NCI-H526 (cell line): ENCODE measurements at regions not wholly inside any gene's neighbourhood (a gene's known extent, or its start where the extent isn't known, plus 50 kb on each side); places are given as distances from the start of the nearest gene placed in this dataset.
"Not testable (repeated sequence)": the region's sequence is repeated elsewhere in the genome, so short reads cannot be mapped to it uniquely, and the experiment has no call there.

Source experiments
- DNase-seq, 2 experiments: peaks; one replicate each; lab custom pipeline; 2025; lab: John Stamatoyannopoulos, UW

DNA sequence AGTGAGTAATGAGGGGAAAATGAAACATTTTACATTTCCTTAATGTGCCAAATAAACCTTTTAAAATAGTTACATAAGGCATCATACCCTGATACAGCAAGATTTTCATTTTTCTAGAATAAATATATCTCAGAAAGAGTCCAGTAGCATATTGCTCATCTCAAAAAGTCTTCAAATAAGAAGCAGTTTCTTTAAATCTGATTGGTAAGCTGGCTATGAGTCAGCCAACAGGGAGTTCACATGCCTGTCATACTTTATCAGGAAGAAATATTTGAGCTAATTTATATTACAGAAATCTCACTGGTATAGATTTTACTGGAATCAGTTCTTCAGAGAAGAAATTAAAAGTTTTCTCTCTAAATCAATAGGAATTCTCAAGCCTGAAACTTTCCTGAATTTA lies 258.1 kb downstream of the C11orf87 start:
- DNase-seq = no peak

DNA sequence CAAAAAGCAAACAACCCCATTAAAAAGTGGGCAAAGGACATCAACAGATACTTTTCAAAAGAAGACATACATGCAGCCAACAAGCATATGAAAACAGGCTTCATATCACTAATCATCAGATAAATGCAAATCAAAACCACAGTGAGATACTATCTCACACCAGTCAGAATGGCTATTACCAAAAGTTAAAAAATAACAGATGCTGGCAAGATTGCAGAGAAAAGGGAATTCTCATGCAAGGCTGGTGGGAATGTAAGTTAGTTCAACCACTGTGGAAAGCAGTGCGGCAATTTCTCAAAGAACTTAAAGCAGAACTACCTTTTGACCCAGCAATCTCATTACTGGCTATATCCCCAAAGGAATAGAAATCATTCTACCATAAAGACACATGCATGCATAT lies 260.8 kb downstream of the C11orf87 start:
- DNase-seq = peak; percentile 96 to 97

DNA sequence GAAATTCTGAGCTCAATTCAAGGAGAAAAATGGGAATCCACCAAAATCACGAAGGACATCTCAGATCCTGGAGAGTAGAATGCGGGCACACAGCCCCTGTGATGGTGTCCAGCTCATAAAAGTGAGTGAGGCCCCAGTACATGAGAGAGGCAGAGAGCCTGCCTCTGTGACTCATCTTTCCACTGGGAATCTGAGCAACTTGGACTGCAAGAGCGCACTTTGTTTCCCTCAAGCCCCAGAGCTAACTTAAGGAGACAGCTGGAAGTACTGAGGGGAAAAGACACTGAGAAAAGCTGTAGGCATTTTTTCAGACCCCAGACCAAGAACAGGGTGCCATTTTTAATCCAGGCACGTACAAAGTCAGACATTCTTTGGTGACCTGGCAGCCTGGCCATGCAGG lies 273.7 kb downstream of the C11orf87 start:
- no peak for DNase-seq

DNA sequence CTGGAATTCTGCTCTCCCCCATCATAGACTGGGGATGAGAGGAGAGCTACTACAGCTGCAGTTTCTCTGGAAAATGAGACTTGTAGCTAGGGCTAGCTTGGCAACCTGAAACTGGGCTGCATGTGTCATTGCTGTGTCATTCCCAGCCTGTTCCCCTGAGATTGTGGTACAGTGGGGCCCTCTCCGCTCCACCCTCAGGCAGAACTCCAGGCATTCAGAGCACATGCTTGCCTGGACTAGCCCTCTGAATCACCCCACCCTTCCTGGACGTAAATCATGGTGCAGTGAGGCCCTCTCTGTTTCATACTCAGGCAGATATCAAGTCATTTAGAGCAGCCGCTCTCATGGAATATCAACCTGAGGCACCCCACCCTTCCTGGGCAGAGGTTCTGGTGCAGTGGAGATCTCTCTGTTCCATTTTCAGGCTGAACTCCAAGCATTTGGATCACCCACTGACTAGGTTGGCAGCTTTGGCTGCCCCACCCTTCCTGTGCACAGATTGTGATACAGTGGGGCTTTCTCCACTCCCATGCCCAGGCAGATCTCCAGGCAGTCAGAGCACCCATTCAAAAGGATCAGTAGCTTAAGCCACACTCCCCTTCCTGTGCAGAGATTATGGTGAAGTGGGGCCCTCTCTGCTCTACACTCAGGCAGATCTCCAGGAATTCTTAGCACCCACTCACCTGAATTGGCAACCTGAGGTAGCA lies 274.4 kb downstream of the C11orf87 start:
- DNase-seq = no peak

DNA sequence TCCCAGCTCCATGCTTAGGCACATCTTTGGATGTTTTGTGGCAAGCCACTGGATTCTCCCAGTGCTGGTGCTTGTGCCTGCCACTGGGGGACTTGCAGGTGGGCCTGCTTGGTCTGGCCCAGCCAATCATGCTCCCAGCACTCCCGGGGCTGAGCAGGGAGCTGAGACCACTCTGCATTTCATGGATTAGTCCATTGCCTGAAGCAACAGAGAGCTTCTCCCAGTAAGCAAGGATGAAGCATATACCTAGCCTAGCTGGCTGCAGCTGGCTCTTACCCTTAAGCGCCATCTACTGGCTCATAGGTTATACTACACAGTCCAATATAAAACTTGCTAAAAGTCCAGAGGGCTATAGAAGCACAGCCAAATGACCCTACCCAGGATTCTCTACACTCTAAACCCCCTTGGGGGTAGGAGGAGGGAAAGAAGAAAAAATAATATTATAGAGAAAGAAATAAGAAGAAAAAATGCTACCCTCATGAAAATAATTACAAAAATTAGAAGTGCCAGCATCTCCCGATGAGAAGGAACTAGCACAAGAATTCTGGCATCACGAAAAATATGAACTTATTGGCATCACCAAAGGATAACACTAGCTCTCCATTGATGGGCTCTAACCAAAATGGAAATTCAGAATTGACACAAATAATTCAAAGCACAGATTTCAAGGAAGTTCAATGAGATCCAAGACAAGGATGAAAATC lies 275.3 kb downstream of the C11orf87 start:
- DNase-seq = peak; percentile 81 to 95

DNA sequence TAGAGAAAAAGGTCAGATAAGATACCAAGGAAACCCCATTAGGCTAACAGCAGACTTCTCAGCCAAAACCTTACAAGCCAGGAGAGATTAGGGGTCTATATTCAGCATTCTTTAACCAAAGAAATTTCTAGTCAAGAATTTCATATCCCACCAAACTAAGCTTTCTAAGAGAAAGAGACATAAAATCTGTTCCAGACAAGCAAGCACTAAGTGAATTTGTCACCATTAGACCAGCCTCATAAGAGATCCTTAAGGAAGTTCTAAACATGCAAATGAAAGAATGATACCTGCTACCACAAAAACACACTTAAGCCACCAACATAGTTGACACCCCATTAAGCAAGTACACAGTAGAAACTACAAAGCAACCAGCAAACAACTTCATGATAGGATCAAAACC lies 276.2 kb downstream of the C11orf87 start:
- no peak for DNase-seq

DNA sequence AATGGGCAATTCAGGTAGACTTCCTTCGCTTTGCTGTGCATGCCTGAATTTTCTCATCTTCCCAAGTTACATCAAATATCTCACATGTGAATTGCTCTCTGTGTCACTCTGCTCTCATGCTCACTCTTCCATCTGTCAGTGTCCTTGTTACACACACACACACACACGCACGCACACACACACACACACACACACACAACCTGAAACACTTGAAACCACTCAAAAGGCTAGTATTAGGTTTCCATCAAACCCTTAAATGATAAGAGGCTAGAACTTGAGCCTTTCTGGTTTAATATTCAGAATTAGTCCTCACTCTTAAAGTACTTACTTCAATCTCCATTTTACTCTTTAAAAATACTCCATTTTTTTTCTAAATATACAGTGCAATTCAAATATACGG lies 282.4 kb downstream of the C11orf87 start:
- DNase-seq = no peak

DNA sequence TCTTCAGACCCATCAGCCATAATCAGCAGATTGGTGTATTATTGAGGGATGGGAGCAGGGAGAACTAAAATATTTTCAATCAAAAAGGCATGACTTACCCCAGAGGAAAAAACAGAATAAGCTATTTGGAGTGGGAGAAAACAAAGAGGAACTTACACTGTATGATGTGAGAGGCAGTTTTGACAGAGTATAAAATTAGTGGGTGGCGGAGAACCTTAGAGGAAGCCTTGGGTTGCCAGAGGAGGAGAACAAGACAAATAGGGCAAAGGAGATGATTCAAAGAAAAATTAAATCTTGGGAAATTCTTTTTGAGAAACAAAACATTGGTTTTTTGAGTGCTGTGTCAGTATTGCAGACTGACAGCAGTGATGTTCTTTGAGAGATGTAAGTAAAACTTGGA lies 285.0 kb downstream of the C11orf87 start:
- DNase-seq = no peak

DNA sequence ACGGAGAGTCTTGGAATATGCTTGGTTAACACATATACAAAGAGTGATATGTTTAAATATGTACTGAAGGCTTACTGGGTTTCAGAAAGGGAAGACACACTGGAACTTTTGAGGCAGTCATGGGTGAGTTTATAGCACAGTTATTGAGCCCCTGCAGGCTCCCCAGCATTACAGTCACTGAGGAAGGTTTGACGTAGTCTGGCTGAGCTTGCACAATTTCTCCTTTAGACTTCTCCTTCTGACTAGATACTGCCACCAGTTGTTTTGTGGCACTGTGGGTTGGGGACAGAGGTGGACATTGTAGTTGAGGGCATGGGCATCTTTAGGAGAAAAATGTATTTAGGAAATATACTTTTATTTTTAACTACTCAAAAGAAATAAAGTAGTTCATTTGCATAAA lies 285.4 kb downstream of the C11orf87 start:
- DNase-seq = no peak

DNA sequence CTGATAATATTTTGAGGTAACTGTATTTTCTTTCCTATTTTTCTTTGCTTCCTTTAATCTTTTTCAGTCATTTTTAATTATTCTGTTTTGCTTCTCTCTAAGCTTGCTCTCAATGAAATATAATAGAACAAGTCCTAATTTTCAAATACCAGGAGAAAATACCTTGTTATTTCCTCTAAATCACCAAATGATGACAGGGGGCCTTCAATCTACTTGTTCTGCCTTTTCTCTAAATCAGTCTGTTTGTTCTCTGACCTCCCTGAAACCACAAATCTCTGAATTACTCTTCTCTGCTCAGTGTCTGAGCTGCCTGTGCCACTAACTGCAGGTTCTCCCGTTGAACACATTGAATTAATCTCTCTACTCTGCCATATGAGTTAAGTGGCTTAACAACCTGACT lies 286.2 kb downstream of the C11orf87 start:
- no peak for DNase-seq

DNA sequence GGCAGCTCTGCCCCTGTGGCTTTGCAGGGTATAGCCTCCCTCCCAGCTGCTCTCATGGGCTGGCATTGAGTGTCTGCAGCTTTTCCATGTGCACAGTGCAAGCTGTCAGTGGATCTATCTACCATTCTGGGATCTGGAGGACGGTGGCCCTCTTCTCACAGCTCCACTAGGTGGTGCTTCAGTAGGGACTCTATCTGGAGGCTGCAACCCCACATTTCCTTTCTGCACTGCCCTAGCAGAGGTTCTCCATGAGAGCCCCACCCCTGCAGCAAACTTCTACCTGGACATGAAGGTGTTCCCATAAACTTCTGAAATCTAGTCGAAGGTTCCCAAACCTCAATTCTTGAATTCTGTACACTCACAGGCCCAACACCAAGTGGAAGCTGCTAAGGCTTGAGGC lies 292.5 kb downstream of the C11orf87 start:
- DNase-seq = not testable (repeated sequence)

DNA sequence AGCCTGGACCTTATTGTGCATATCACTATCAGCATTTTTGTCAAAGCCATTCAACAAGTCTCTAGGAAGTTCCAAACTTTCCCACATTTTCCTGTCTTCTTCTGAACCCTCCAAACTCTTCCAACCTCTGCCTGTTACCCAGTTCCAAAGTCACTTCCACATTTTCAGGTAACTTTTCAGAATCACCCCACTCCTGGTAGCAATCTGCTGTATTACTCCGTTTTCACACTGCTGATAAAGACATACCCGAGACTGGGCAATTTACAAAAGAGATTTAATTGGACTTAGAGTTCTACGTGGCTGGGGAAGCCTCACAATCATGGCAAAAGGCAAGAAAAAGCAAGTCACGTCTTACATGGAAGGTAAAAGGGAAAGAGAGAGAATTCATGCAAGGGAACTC lies 293.4 kb downstream of the C11orf87 start:
- not testable (repeated sequence) for DNase-seq

DNA sequence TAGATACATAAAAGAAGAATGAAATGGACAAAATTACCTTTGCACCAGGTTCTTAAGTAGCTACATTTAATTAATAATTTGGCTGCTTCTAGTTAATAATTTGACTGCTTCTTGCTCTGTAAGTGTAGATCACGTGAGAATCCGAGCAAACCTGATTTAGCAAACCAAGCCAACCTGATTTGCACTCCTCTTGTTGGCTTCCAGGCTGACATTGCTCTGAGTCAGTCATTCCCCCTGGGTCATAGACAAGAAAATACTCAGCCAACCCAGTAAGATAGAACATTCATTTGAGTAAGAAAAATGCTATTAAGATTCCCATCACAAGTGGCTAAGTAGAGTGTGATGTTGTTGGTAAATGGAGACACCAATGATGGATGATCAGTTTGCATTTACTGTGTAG lies 304.1 kb downstream of the C11orf87 start:
- no peak for DNase-seq

DNA sequence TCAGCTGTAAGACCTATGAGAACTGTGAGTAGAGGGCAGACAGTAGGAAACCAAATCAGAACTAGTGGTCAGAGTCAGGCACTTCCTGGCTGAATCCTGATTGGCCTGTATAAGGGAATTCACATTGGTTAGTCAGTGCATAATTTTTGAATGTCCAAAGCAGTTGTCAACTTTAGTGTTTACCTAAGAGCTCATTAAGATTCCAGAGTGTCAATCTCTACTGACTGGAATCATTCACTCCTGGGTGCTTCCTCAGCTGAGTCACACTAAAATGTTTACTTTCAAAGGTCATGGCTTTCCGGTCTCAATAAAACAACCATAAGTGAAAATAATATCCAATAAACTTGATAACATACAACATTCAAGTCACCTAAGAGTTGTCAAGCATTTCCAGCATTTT lies 306.1 kb downstream of the C11orf87 start:
- no peak for DNase-seq

DNA sequence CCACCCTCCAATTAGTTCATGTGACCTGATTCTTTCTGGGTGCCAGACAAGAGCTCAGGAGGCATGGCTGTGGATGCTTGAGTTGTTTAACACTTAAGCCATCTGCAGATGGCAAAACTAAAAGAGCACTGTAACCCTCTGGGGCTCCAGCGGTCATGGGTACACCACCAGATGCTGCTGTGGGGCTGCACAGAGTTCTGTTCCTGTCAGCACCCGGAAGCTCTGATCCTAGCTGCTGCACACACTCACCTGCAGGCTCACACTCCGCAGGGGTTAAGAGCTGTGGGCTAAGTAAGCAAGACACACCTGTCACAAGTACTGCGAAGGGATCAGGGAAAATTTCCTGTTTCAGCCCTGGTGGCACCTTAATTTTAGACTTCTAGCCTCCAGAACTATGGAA lies 307.8 kb downstream of the C11orf87 start:
- DNase-seq = peak; percentile 22 to 47

DNA sequence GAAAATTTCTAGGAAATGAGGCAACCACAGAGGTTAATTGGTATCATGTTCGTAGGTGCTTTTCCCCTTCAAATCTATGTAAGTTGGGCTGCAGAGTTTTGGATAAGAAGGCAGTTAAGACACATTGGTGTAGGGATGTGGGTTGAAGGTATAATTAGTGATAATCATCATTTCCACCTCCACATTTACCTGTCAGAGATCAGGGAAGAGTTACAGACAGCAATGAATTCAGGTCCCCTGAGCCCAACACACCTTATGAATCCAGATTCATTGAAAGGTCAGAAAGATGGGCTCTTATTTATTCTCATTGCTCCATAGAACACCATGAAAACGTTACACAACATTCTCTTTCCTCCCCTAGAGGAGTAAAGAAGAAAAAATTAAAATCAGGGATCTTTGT lies 308.7 kb downstream of the C11orf87 start:
- no peak for DNase-seq

DNA sequence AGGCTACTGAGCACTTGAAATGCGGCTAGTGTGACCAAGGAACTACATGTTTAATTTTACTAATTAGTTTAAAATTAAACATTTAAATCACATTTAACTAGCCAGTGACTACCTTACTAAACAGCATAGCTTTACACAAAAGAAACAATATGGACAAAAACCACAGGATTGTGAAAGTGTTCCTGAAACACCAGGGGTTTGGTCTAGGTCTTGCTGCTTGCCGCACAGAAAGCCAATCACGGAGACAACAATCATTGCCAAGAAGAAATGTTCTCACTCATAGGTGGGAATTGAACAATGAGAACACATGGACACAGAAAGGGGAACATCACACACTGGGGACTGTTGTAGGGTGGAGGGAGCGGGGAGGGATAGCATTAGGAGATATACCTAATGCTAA lies 309.5 kb downstream of the C11orf87 start:
- no peak for DNase-seq

DNA sequence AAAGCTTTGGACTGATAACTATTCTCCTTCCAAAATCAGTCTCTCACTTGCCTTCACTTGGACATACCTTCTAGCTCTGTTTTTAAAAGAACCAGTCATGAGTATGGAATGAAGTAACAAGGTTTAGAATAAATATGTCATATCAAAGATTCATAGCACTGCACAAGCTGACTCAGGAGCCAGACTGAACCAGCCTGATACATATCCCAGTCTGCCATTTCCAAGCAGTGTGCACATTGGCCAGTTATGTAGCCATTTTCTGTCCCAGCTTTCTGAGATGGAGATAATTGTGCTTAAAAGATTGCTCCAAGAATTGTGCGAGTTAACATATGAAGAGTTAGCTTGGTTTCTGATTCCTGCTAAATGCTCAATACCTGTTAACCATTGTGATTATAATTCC lies 311.3 kb downstream of the C11orf87 start:
- no peak for DNase-seq

DNA sequence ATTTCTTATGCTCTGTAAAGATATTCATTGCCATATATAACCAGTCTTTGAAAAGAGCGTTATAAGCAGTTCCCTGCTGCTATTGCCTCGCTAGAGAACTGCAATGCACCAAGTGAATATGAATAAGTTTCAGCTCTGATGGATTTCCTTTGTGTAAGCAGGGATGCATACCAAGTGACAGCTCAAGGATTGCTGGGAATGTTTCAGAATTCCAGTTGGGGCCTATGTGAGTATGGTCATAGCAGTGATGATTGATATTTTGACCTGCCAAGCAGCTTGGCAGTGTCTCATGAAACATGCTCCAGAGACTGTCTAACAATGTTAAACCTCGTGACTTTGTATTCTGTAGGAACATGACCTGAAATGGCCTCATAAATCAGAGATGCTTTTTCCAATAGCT lies 312.6 kb downstream of the C11orf87 start:
- DNase-seq = no peak

DNA sequence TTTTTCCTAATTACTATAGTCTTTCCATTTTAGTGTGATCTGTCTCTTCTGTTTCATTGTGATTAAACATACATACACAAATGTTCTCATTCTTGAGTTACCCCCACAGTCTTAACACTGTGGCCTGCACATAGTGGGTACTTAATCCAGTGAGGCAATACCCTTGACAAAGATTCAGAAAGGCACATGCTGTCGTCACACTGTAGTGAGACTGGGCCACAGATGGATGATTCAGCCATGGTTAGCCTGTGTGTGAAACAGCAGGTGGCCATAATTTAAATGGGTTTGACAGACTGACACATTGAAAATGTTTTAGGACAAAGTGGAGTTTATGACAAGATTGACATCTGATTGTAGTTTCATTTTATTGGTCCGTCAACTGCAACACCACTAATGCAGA lies 313.1 kb downstream of the C11orf87 start:
- no peak for DNase-seq

DNA sequence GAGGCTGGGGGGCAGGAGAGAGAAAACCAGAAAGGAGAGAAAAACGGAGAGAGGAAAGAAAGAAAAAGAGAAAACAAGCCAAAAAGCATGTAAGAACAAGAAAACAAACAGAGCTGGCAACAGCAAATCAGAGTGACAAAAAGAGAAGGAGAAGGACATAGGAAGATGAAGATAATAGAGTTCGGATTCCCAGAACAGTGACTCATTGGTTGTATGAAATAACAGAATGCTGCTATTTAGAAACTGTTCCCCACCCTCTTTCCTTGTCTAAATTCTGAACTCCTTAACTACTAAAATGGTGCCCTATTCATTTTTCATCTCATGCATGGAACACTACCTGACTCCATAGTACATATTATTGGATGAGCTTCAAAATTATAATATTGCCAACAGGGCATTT lies 317.4 kb downstream of the C11orf87 start:
- DNase-seq = no peak

DNA sequence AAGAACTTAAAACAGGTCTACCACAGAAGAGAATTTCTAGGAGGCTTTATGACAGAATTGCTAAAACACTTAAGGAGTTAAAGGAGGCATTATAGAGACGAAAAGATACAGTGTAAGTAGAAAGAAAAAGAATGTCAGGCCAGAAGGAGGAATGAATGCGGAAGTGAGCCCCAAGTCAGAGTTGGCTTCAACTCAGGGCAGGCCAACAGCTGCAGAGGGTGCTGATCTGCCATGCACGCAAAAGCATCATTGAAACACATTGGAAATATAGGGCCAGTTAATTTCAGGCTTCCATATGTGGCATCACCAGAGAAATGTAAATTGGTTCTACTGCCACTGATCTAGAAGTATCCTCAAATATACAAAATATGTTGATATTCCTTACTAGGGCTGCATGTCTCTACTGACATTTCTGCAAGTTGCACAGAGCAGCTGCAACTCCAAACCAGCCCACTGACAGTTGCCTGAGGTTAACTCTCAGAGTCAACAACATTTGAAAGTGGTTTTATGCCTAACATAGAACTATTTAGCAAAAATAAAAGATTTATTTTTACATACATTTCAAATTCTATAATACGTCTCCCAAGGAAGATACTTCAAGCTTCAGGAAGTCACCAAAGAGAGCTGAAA lies 324.1 kb downstream of the C11orf87 start:
- no peak for DNase-seq

DNA sequence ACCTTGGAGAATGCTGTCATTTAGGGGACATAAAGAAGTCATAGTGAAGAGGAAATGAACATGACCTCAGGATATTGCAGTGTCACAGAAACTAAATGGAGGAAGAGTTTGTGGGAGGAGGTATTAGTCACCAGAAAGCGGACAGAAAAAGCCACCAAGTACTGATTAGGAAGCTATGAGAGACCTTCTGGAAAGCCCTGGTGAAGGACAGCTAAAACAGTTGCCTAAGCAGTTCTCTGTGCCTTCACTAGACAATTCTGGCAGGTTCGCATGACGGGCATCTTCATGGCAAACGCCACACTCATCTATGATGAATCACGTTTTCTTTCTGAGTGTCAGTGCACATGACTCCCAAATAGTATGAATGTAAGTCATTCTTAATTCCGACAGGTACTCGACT lies 325.8 kb downstream of the C11orf87 start:
- no peak for DNase-seq
